ENCODE measurements at regions not wholly inside any gene's neighbourhood (a gene's known extent, or its start where the extent isn't known, plus 50 kb on each side); places are given as distances from the start of the nearest gene placed in this dataset.
"Not testable (repeated sequence)": the region's sequence is repeated elsewhere in the genome, so short reads cannot be mapped to it uniquely, and the experiment has no call there.

GRCh38 chr13:22939157-22939556, 241.6 kb upstream of the SGCG start:
- peaks cover 3% of the 10 kb centered on the region for H3K9me3 ChIP-seq (ENCODE audit: insufficient read depth, low read depth, low read length)
- H3K4me1 ChIP-seq (ENCODE audit: insufficient read depth, low read length), result no peaks in the 10 kb centered on the region
- no peaks in the 10 kb centered on the region for H3K79me2 ChIP-seq (ENCODE audit: insufficient read depth, low read length)
- H3K27ac Mint-ChIP-seq (ENCODE audit: unreplicated experiment), result no peak overlapping the region
- H3K4me3 ChIP-seq (ENCODE audit: insufficient read depth, low read depth, low read length), result no peak overlapping the region
- H3K27me3 ChIP-seq (ENCODE audit: insufficient read depth, low read length), result no peaks in the 10 kb centered on the region
- H3K4me3 Mint-ChIP-seq (ENCODE audit: unreplicated experiment), result no peak overlapping the region
- DNase-seq (ENCODE audit: low read depth) (no peak), FAIRE-seq (no peak)
- no peak overlapping the region for H3K27ac ChIP-seq (ENCODE audit: low read depth, low read length)
- H3K36me3 ChIP-seq (ENCODE audit: insufficient read depth, low read length), result no peaks in the 10 kb centered on the region
- no peak for TF ChIP-seq EZH2 (IDR thresholded peaks at IDR 0.05; ENCODE audit: insufficient read depth, low read length)
- TF ChIP-seq CTCF (IDR thresholded peaks at IDR 0.05; ENCODE audit: insufficient read depth, low read depth, low read length), result no peak
- peaks cover 4% of the 10 kb centered on the region for H3K9me3 Mint-ChIP-seq (ENCODE audit: unreplicated experiment)
- H3K27me3 Mint-ChIP-seq (ENCODE audit: low read depth, unreplicated experiment), result peaks cover 6% of the 10 kb centered on the region
- H3K4me1 Mint-ChIP-seq (ENCODE audit: low read depth, unreplicated experiment), result no peaks in the 10 kb centered on the region
- H3K36me3 Mint-ChIP-seq (ENCODE audit: low read depth, unreplicated experiment), result no peaks in the 10 kb centered on the region
- H2AFZ ChIP-seq (ENCODE audit: low read depth, low read length), result no peak overlapping the region
- H3K4me2 ChIP-seq (ENCODE audit: low read length), result no peak overlapping the region
- no peak overlapping the region for H3K9ac ChIP-seq (ENCODE audit: low read length)
- H4K20me1 ChIP-seq (ENCODE audit: insufficient read depth, low read length), result no peaks in the 10 kb centered on the region

- Mint-ChIP-seq H3K27me3 (ENCODE audit: low read depth, unreplicated experiment) (peaks cover 9% of the 10 kb centered on the region), H3K27ac (ENCODE audit: unreplicated experiment) (no peak overlapping the region), H3K4me1 (ENCODE audit: low read depth, unreplicated experiment) (no peaks in the 10 kb centered on the region), H3K9me3 (ENCODE audit: unreplicated experiment) (peaks cover 4% of the 10 kb centered on the region), H3K36me3 (ENCODE audit: low read depth, unreplicated experiment) (no peaks in the 10 kb centered on the region), H3K4me3 (ENCODE audit: unreplicated experiment) (no peak overlapping the region)
- Histone ChIP-seq H3K36me3 (ENCODE audit: insufficient read depth, low read length) (no peaks in the 10 kb centered on the region), H3K4me3 (ENCODE audit: insufficient read depth, low read depth, low read length) (no peak overlapping the region), H4K20me1 (ENCODE audit: insufficient read depth, low read length) (no peaks in the 10 kb centered on the region), H3K79me2 (ENCODE audit: insufficient read depth, low read length) (no peaks in the 10 kb centered on the region), H3K4me1 (ENCODE audit: insufficient read depth, low read length) (no peaks in the 10 kb centered on the region), H3K9ac (ENCODE audit: low read length) (no peak overlapping the region), H3K27me3 (ENCODE audit: insufficient read depth, low read length) (no peaks in the 10 kb centered on the region), H3K27ac (ENCODE audit: low read depth, low read length) (no peak overlapping the region), H3K9me3 (ENCODE audit: insufficient read depth, low read depth, low read length) (peaks cover 3% of the 10 kb centered on the region), H3K4me2 (ENCODE audit: low read length) (no peak overlapping the region), H2AFZ (ENCODE audit: low read depth, low read length) (no peak overlapping the region)
- no peak for FAIRE-seq
- TF ChIP-seq EZH2 (IDR thresholded peaks at IDR 0.05; ENCODE audit: insufficient read depth, low read length) (no peak), CTCF (IDR thresholded peaks at IDR 0.05; ENCODE audit: insufficient read depth, low read depth, low read length) (no peak)
- DNase-seq (ENCODE audit: low read depth), result no peak
These were observed 240.6 kb upstream of the SGCG start for GRCh38 chr13:22940090-22940710.

- Histone ChIP-seq H4K20me1 (ENCODE audit: insufficient read depth, low read length) (no peaks in the 10 kb centered on the region), H3K9me3 (ENCODE audit: insufficient read depth, low read depth, low read length) (peaks cover 3% of the 10 kb centered on the region), H3K27ac (ENCODE audit: low read depth, low read length) (no peak overlapping the region), H3K4me1 (ENCODE audit: insufficient read depth, low read length) (no peaks in the 10 kb centered on the region), H3K4me2 (ENCODE audit: low read length) (no peak overlapping the region), H3K27me3 (ENCODE audit: insufficient read depth, low read length) (no peaks in the 10 kb centered on the region), H3K9ac (ENCODE audit: low read length) (no peak overlapping the region), H3K79me2 (ENCODE audit: insufficient read depth, low read length) (no peaks in the 10 kb centered on the region), H2AFZ (ENCODE audit: low read depth, low read length) (no peak overlapping the region), H3K4me3 (ENCODE audit: insufficient read depth, low read depth, low read length) (no peak overlapping the region), H3K36me3 (ENCODE audit: insufficient read depth, low read length) (no peaks in the 10 kb centered on the region)
- DNase-seq (ENCODE audit: low read depth), result no peak
- H3K36me3 Mint-ChIP-seq (ENCODE audit: low read depth, unreplicated experiment), result no peaks in the 10 kb centered on the region
- no peak for FAIRE-seq
- H3K4me3 Mint-ChIP-seq (ENCODE audit: unreplicated experiment), result no peak overlapping the region
- H3K27ac Mint-ChIP-seq (ENCODE audit: unreplicated experiment), result no peak overlapping the region
- peaks cover 4% of the 10 kb centered on the region for H3K9me3 Mint-ChIP-seq (ENCODE audit: unreplicated experiment)
- no peaks in the 10 kb centered on the region for H3K4me1 Mint-ChIP-seq (ENCODE audit: low read depth, unreplicated experiment)
- H3K27me3 Mint-ChIP-seq (ENCODE audit: low read depth, unreplicated experiment), result peaks cover 12% of the 10 kb centered on the region
- TF ChIP-seq CTCF (IDR thresholded peaks at IDR 0.05; ENCODE audit: insufficient read depth, low read depth, low read length) (no peak), EZH2 (IDR thresholded peaks at IDR 0.05; ENCODE audit: insufficient read depth, low read length) (no peak)
These were observed 240.0 kb upstream of the SGCG start for GRCh38 chr13:22940736-22941135.

GRCh38 chr13:22941495-22941894, 239.3 kb upstream of the SGCG start:
- H3K27ac Mint-ChIP-seq (ENCODE audit: unreplicated experiment); H3K36me3 Mint-ChIP-seq (ENCODE audit: low read depth, unreplicated experiment); H4K20me1 ChIP-seq (ENCODE audit: insufficient read depth, low read length); H3K27ac ChIP-seq (ENCODE audit: low read depth, low read length); H3K36me3 ChIP-seq (ENCODE audit: insufficient read depth, low read length); H3K4me1 ChIP-seq (ENCODE audit: insufficient read depth, low read length); H3K27me3 ChIP-seq (ENCODE audit: insufficient read depth, low read length); H3K4me1 Mint-ChIP-seq (ENCODE audit: low read depth, unreplicated experiment); H3K79me2 ChIP-seq (ENCODE audit: insufficient read depth, low read length); H3K4me2 ChIP-seq (ENCODE audit: low read length); H2AFZ ChIP-seq (ENCODE audit: low read depth, low read length); H3K4me3 Mint-ChIP-seq (ENCODE audit: unreplicated experiment); DNase-seq (ENCODE audit: low read depth); H3K9me3 ChIP-seq (ENCODE audit: insufficient read depth, low read depth, low read length); H3K9ac ChIP-seq (ENCODE audit: low read length); FAIRE-seq; H3K9me3 Mint-ChIP-seq (ENCODE audit: unreplicated experiment); H3K4me3 ChIP-seq (ENCODE audit: insufficient read depth, low read depth, low read length): not testable (repeated sequence)
- H3K27me3 Mint-ChIP-seq (ENCODE audit: low read depth, unreplicated experiment), result peaks cover 10% of the 10 kb centered on the region
